Fibroblast of mammary gland (primary cell): ENCODE measurements at regions not wholly inside any gene's neighbourhood (a gene's known extent, or its start where the extent isn't known, plus 50 kb on each side); places are given as distances from the start of the nearest gene placed in this dataset.
A peak's percentile ranks its signal among the peaks of the same experiment; 100 is the strongest.
"Not testable (repeated sequence)": the region's sequence is repeated elsewhere in the genome, so short reads cannot be mapped to it uniquely, and the experiment has no call there.

Experiments
- DNase-seq: peaks from one replicate; pipeline ENCODE4 v3.0.0-alpha.2; 2010; ENCODE audit warnings: low read depth
- H3K4me3 ChIP-seq: 2 replicates; pipeline ENCODE4 v1.5.1; 2011; ENCODE audit warnings: low read depth, mild to moderate bottlenecking, low read length, moderate library complexity; ENCODE audit not compliant: control insufficient read depth
- TF ChIP-seq, protein P1 (sequence below): conservative IDR thresholded peaks from 2 replicates; pipeline ENCODE4 v1.5.1; 2011; ENCODE audit warnings: low read depth, low read length, inconsistent platforms; ENCODE audit not compliant: control insufficient read depth, insufficient read depth

DNA sequence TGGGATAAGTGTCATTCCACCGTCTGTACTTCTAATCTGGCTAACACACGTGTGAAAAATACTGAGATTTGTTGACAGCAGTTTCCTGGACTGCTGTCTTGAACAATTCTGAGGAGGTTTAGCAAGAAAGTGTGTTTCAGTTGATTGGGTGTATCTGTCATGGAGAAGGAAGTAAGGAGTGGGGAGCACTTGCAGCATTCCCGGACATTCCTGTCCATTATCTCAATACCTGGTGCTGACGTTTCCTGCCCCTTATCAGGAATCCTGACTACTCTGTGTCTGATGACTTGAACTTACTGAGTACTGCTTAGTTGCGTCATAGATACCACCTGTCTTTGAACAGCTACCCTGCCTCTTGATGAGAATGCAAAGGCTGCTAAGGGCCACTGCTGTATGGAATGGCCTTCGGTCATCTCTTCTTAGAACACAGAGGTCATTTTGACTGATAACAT, 72.0 kb upstream of the VKORC1L1 start:
- DNase-seq = no peak
- TF ChIP-seq, protein P1, sequence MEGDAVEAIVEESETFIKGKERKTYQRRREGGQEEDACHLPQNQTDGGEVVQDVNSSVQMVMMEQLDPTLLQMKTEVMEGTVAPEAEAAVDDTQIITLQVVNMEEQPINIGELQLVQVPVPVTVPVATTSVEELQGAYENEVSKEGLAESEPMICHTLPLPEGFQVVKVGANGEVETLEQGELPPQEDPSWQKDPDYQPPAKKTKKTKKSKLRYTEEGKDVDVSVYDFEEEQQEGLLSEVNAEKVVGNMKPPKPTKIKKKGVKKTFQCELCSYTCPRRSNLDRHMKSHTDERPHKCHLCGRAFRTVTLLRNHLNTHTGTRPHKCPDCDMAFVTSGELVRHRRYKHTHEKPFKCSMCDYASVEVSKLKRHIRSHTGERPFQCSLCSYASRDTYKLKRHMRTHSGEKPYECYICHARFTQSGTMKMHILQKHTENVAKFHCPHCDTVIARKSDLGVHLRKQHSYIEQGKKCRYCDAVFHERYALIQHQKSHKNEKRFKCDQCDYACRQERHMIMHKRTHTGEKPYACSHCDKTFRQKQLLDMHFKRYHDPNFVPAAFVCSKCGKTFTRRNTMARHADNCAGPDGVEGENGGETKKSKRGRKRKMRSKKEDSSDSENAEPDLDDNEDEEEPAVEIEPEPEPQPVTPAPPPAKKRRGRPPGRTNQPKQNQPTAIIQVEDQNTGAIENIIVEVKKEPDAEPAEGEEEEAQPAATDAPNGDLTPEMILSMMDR = no peak
- H3K4me3 ChIP-seq = no peak overlapping the region

DNA sequence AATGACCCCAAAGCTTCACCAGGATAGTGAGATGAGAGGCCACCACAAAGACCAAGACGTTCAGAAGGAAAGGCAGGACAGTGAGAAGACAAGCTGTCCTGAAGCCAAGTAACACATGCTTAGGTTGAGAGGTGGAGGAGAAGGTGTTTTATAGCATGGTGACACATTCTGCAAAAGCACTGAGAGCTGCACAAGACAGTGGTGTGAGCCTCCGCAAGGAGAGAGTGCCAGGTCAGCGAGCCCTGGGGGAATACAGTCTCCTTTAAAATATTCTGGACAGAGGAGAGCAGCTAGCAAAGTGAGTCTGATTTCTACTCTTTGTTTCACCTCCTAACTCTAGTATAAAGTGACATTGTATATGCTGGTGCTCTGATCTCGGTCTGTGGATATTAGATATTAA, 68.0 kb upstream of the VKORC1L1 start:
- no peak for DNase-seq
- TF ChIP-seq, protein P1 = no peak
- no peak overlapping the region for H3K4me3 ChIP-seq

DNA sequence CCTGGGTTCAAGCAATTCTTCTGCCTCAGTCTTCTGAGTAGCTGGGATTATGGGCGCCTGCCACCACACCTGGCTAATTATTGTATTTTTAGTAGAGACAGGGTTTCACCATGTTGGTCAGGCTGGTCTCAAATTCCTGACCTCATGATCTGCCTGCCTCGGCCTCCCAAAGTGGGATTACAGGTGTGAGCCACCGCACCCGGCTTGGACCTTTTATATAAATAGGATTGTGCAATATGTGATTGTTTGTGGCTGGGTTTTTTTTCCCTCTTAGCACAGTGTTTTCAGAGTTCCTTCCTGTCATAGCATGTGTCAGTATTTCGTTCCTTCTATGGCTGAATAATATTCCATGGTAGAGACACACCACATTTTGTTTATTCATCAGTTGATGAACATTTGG, 65.8 kb upstream of the VKORC1L1 start:
- DNase-seq, H3K4me3 ChIP-seq: not testable (repeated sequence)

DNA sequence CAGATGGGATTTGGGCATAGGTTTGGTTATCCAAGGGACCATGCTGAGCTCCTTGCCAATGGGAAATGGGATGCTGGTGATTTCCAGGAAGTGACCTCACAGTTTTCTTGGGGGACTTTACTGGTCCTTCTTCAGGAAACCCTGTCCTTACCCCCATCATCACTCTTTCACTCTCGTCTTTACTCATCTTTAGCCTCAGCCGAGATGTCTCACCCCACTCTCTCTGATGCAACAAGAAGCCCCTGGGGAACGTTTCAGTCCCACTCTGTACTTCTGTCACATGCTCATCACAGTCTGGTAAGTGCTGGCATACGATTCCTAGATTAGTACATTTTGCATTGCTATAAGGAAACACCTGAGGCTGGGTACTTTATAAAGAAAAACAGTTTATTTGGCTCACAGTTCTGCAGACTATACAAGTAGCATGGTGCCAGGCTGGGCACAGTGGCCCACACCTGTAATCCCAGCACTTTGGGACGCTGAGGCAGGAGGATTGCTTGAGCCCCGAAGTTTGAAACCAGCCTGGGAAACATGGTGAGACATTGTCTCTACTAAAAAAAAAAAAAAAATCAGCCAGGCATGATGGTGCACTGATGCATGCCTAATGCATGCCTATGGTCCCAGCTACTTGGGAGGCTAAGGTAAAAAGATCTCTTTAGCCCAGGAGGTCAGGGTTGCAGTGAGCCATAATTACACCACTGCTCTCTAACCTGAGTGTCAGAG, 63.5 kb upstream of the VKORC1L1 start:
- DNase-seq = no peak
- TF ChIP-seq, protein P1 = no peak
- H3K4me3 ChIP-seq = no peak overlapping the region

DNA sequence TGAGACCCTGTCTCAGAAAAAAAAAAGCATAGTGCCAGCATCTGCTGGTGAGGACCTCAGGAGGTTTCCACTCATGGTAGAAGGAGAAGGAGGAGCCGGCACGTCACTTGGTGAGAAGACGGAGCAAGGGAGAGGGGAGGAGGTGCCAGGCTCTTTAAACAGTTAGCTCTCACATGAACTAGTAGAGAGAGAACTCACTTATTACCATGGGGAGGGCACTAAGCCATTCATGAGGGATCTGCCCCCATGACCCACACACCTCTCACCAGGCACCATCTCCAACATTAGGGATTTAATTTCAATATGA, 62.9 kb upstream of the VKORC1L1 start:
- TF ChIP-seq, protein P1 = no peak
- DNase-seq = no peak
- H3K4me3 ChIP-seq = no peak overlapping the region

DNA sequence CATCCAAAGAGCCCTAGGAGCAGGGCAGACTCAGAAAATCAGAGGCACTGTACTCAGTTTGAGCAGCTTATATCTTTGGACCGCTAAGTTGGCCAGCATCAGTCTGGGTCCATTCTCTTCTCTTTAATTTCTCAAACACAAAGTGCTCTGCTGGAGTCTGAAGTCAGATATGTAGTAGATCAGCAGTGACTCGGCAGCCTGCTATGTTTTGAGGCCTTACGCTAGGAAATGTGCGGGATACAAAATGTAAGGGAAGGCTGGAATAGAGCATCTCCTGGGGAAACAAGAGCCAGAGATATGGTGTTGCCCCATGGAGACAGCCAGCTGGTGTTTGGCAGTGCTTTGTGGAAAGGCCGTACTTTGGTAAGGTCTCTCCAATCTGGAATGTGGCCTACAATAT, 60.6 kb upstream of the VKORC1L1 start:
- TF ChIP-seq, protein P1 = no peak
- H3K4me3 ChIP-seq = no peak overlapping the region
- DNase-seq = peak; percentile 3

DNA sequence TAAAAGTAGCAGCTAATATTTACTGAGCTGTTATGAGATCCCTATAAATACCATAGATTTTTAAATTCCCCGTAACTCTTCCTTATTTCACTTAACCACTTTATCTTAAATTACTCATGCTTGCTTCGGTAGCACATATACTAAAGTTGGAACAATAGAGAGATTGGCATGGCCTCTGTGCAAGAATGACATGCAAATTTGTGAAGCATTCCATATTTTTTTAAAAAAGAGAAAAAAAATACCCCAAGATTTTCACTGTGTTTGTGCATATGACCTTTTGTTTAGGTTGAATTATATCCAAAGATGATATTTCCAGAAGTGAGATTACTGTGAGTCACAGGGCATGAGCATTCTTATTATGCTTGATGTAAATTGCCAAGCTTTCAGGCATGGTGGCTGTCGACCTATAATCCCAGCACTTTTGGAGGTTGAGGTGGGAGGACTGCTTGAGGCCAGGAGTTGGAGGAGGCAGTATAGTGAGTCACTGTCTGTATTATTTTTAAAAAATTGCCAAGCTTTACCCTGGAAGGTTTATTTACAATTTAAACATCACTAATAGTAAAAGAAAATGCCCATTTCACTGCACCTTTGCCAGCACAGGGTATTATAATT, 58.2 kb upstream of the VKORC1L1 start:
- H3K4me3 ChIP-seq = not testable (repeated sequence)
- peak; percentile 75 for DNase-seq

DNA sequence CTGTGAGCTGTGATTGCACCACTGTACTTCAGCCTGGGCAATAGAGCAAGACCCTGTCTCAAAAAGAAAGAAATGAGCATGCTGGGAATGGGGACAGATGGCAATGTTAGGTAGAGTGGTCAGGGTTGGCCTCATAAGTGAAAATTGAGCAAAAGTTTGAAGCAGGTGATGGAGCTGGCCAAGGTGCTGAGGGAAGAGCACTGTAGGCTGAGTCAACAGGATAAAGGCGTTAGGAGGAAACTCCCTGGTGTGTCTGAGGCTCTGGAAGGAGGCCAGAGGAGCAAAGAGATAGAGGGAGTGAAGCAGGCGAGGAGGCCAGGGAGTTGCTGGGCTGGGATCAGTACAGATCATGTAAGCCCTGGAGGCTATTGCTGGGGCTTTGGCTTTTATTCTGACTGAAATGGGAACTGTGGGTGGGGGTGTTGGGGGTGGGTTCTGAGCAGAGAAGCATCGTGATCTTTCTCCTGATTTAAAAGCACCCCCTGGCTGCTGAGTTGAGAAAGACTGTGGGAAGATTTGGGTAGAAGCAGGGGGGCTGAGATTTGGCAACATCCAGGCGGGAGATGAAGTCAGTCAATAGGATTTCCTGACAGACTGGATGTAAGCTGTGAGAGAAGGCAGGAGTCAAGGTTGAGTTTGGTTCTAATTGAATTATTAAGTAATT, 52.5 kb upstream of the VKORC1L1 start:
- no peak overlapping the region for H3K4me3 ChIP-seq
- peak; percentile 25 for DNase-seq
- TF ChIP-seq, protein P1 = no peak
